ENCODE measurements at regions not wholly inside any gene's neighbourhood (a gene's known extent, or its start where the extent isn't known, plus 50 kb on each side); places are given as distances from the start of the nearest gene placed in this dataset.

GRCh38 chr15:69531665-69532027 is 79.0 kb downstream of the RPLP1 start:
- H3K4me3 ChIP-seq: no peak overlapping the region
- no peak for TF ChIP-seq CTCF (conservative IDR thresholded peaks at IDR 0.05)
- no peak for TF ChIP-seq EZH2 (IDR thresholded peaks at IDR 0.05; ENCODE audit: low read depth)
- BruUV-seq (replicated peaks): no TSS peak
- 0 out of 2 replicates have a peak, but pooled peaks cover 7% of the 10 kb centered on the region for H3K4me1 ChIP-seq (replicated peaks; ENCODE audit: insufficient read depth)
- no peak for DNase-seq
- POLR2A ChIA-PET (ENCODE audit: unreplicated experiment): interaction anchor here (0.7 kb wide), 1 partner anchor 25 kb away, joined by 3 read pairs; no protein-coding TSS in a partner anchor
- intact Hi-C loops (cut with micrococcal nuclease; ENCODE audit: unreplicated experiment): no loop called here
- H3K9me3 ChIP-seq (ENCODE audit: insufficient read depth, low read depth): no peaks in the 10 kb centered on the region
- no peak overlapping the region for H3K27ac ChIP-seq
- H3K27me3 ChIP-seq (ENCODE audit: insufficient read depth, low read depth): no peaks in the 10 kb centered on the region
- no peaks in the 10 kb centered on the region for H3K36me3 ChIP-seq (ENCODE audit: low read depth)
- H3K4me2 ChIP-seq: no peak overlapping the region
- CTCF ChIA-PET: no interaction called here
- no peaks in the 10 kb centered on the region for H3F3A ChIP-seq (ENCODE audit: insufficient read depth, low read depth)
- no peak overlapping the region for H2AFZ ChIP-seq
- no peaks in the 10 kb centered on the region for H4K20me1 ChIP-seq (ENCODE audit: insufficient read depth)
- no peaks in the 10 kb centered on the region for H3K9me2 ChIP-seq (ENCODE audit: insufficient read depth)
- no peaks in the 10 kb centered on the region for H3K79me2 ChIP-seq (ENCODE audit: low read depth)

GRCh38 chr15:69532066-69532465 is 79.4 kb downstream of the RPLP1 start:
- Histone ChIP-seq H2AFZ (no peak overlapping the region), H3K4me1 (replicated peaks; ENCODE audit: insufficient read depth) (0 out of 2 replicates have a peak, but pooled peaks cover 7% of the 10 kb centered on the region), H3K79me2 (ENCODE audit: low read depth) (no peaks in the 10 kb centered on the region), H3K9me3 (ENCODE audit: insufficient read depth, low read depth) (no peaks in the 10 kb centered on the region), H3F3A (ENCODE audit: insufficient read depth, low read depth) (no peaks in the 10 kb centered on the region), H3K27ac (no peak overlapping the region), H4K20me1 (ENCODE audit: insufficient read depth) (no peaks in the 10 kb centered on the region), H3K36me3 (ENCODE audit: low read depth) (no peaks in the 10 kb centered on the region), H3K9me2 (ENCODE audit: insufficient read depth) (no peaks in the 10 kb centered on the region), H3K27me3 (ENCODE audit: insufficient read depth, low read depth) (no peaks in the 10 kb centered on the region), H3K4me3 (no peak overlapping the region), H3K4me2 (no peak overlapping the region)
- BruUV-seq (replicated peaks): no TSS peak
- ChIA-PET POLR2A (ENCODE audit: unreplicated experiment) (no interaction called here), CTCF (no interaction called here)
- no peak for DNase-seq
- TF ChIP-seq EZH2 (IDR thresholded peaks at IDR 0.05; ENCODE audit: low read depth) (no peak), CTCF (conservative IDR thresholded peaks at IDR 0.05) (no peak)
- intact Hi-C loops (cut with micrococcal nuclease; ENCODE audit: unreplicated experiment): no loop called here

GRCh38 chr15:69532856-69533255 is 80.2 kb downstream of the RPLP1 start:
- TF ChIP-seq EZH2 (IDR thresholded peaks at IDR 0.05; ENCODE audit: low read depth): no peak
- no peak for TF ChIP-seq CTCF (conservative IDR thresholded peaks at IDR 0.05)
- Histone ChIP-seq H2AFZ (no peak overlapping the region), H3K27ac (no peak overlapping the region), H3K27me3 (ENCODE audit: insufficient read depth, low read depth) (no peaks in the 10 kb centered on the region), H3K4me3 (no peak overlapping the region), H3K4me1 (replicated peaks; ENCODE audit: insufficient read depth) (0 out of 2 replicates have a peak, but pooled peaks cover 7% of the 10 kb centered on the region), H4K20me1 (ENCODE audit: insufficient read depth) (no peaks in the 10 kb centered on the region), H3K4me2 (no peak overlapping the region), H3K9me3 (ENCODE audit: insufficient read depth, low read depth) (no peaks in the 10 kb centered on the region), H3F3A (ENCODE audit: insufficient read depth, low read depth) (no peaks in the 10 kb centered on the region), H3K79me2 (ENCODE audit: low read depth) (no peaks in the 10 kb centered on the region), H3K9me2 (ENCODE audit: insufficient read depth) (no peaks in the 10 kb centered on the region), H3K36me3 (ENCODE audit: low read depth) (no peaks in the 10 kb centered on the region)
- intact Hi-C loops (cut with micrococcal nuclease; ENCODE audit: unreplicated experiment): no loop called here
- POLR2A ChIA-PET (ENCODE audit: unreplicated experiment): no interaction called here
- no peak for DNase-seq
- no TSS peak for BruUV-seq (replicated peaks)
- CTCF ChIA-PET: no interaction called here

Measured in PC-9 (cell line).